ENCODE measurements at regions not wholly inside any gene's neighbourhood (a gene's known extent, or its start where the extent isn't known, plus 50 kb on each side); places are given as distances from the start of the nearest gene placed in this dataset.
A peak's percentile ranks its signal among the peaks of the same experiment; 100 is the strongest.

- intact Hi-C loops (cut with DNase I) = no loop called here
Observed at GRCh38 chr3:107112356-107112755, 264.9 kb upstream of the CCDC54 start.

GRCh38 chr3:107116251-107116650 is 261.0 kb upstream of the CCDC54 start:
- Histone ChIP-seq H3K9me3 (no peaks in the 10 kb centered on the region), H3K27me3 (ENCODE audit: low read depth) (no peaks in the 10 kb centered on the region), H3K4me1 (peaks cover 9% of the 10 kb centered on the region), H3K27ac (no peak overlapping the region), H3K36me3 (no peaks in the 10 kb centered on the region), H3K4me3 (no peak overlapping the region)
- intact Hi-C loops (cut with DNase I) = no loop called here
- TF ChIP-seq CTCF (IDR thresholded peaks at IDR 0.05) = no peak
- DNase-seq (no peak), ATAC-seq (no peak)

More at GRCh38 chr3:107112356-107112755, 264.9 kb upstream of the CCDC54 start:
- no peaks in the 10 kb centered on the region for H3K9me3 ChIP-seq
- no peak overlapping the region for H3K4me3 ChIP-seq
- H3K36me3 ChIP-seq = no peaks in the 10 kb centered on the region
- H3K27me3 ChIP-seq (ENCODE audit: low read depth) = no peaks in the 10 kb centered on the region
- ATAC-seq (no peak), DNase-seq (no peak)
- no peak for TF ChIP-seq CTCF (IDR thresholded peaks at IDR 0.05)
- peaks cover under 1% of the 10 kb centered on the region for H3K4me1 ChIP-seq
- no peak overlapping the region for H3K27ac ChIP-seq

GRCh38 chr3:107117156-107117555 is 260.1 kb upstream of the CCDC54 start:
- DNase-seq = no peak
- H3K9me3 ChIP-seq = no peaks in the 10 kb centered on the region
- H3K4me3 ChIP-seq = no peak overlapping the region
- peaks cover 9% of the 10 kb centered on the region for H3K4me1 ChIP-seq
- TF ChIP-seq CTCF (IDR thresholded peaks at IDR 0.05) = no peak
- no peak overlapping the region for H3K27ac ChIP-seq
- intact Hi-C loops (cut with DNase I) = no loop called here
- ATAC-seq = no peak
- H3K36me3 ChIP-seq = no peaks in the 10 kb centered on the region
- no peaks in the 10 kb centered on the region for H3K27me3 ChIP-seq (ENCODE audit: low read depth)

GRCh38 chr3:107117922-107118536 is 259.2 kb upstream of the CCDC54 start:
- no peaks in the 10 kb centered on the region for H3K9me3 ChIP-seq
- no peaks in the 10 kb centered on the region for H3K36me3 ChIP-seq
- ATAC-seq (peak in 1 of 2 donors; percentile 53), DNase-seq (no peak)
- H3K27ac ChIP-seq = no peak overlapping the region
- peak; percentile 37 for TF ChIP-seq CTCF (IDR thresholded peaks at IDR 0.05)
- no peaks in the 10 kb centered on the region for H3K27me3 ChIP-seq (ENCODE audit: low read depth)
- peaks cover 9% of the 10 kb centered on the region for H3K4me1 ChIP-seq
- intact Hi-C loops (cut with DNase I) = no loop called here
- H3K4me3 ChIP-seq = no peak overlapping the region

- Histone ChIP-seq H3K27ac (no peak overlapping the region), H3K36me3 (no peaks in the 10 kb centered on the region), H3K4me3 (no peak overlapping the region), H3K9me3 (no peaks in the 10 kb centered on the region), H3K4me1 (no peaks in the 10 kb centered on the region), H3K27me3 (ENCODE audit: low read depth) (no peaks in the 10 kb centered on the region)
- DNase-seq (no peak), ATAC-seq (no peak)
- no peak for TF ChIP-seq CTCF (IDR thresholded peaks at IDR 0.05)
- intact Hi-C loops (cut with DNase I) = no loop called here
Observed at GRCh38 chr3:107124885-107125284, 252.4 kb upstream of the CCDC54 start.

Measured in lower lobe of right lung (tissue), 2 donors.